MM.1S (cell line): ENCODE measurements at regions not wholly inside any gene's neighbourhood (a gene's known extent, or its start where the extent isn't known, plus 50 kb on each side); places are given as distances from the start of the nearest gene placed in this dataset.

Experiments
- CTCF ChIP-seq: fragments of 300-600 bp; sonication (generic); IDR thresholded peaks from 2 replicates; pipeline ENCODE4 v1.5.1; 2016; ENCODE audit warnings: antibody characterized with exemption, low read length, mixed read lengths
- EZH2 ChIP-seq: fragments of 300-600 bp; sonication (generic); optimal IDR thresholded peaks from 2 replicates; pipeline ENCODE3; 2017; ENCODE audit warnings: low read depth, mild to moderate bottlenecking, antibody characterized with exemption, low read length, mixed read lengths
- EZH2phosphoT487 ChIP-seq: fragments of 300-600 bp; sonication (generic); IDR thresholded peaks from 2 replicates; pipeline ENCODE4 v1.6.1; 2018; ENCODE audit warnings: antibody characterized with exemption, low read length

- TF ChIP-seq CTCF (no peak), EZH2 (no peak), EZH2phosphoT487 (no peak)
Observed at GRCh38 chr6:74114428-74114827, 418.4 kb downstream of the CD109 start.
